Endothelial cell (in vitro differentiated cells): ENCODE measurements at regions not wholly inside any gene's neighbourhood (a gene's known extent, or its start where the extent isn't known, plus 50 kb on each side); places are given as distances from the start of the nearest gene placed in this dataset.

Experiments used
- DNase-seq: peaks from one replicate; pipeline ENCODE4 v3.0.0; 2021; ENCODE audit warnings: low spot score
- H3K27ac Mint-ChIP-seq: one replicate; pipeline ENCODE4 v1.8.0; 2021; ENCODE audit warnings: mixed read lengths, inconsistent platforms; ENCODE audit not compliant: unreplicated experiment
- H3K27me3 Mint-ChIP-seq: one replicate; pipeline ENCODE4 v1.8.0; 2021; ENCODE audit warnings: mild to moderate bottlenecking, moderate library complexity, mixed read lengths, inconsistent platforms; ENCODE audit not compliant: unreplicated experiment
- H3K36me3 Mint-ChIP-seq: one replicate; pipeline ENCODE4 v1.8.0; 2021; ENCODE audit warnings: mild to moderate bottlenecking, low read depth, mixed read lengths, inconsistent platforms; ENCODE audit not compliant: unreplicated experiment
- H3K4me1 Mint-ChIP-seq: one replicate; pipeline ENCODE4 v1.8.0; 2021; ENCODE audit warnings: mild to moderate bottlenecking, mixed read lengths, inconsistent platforms; ENCODE audit not compliant: unreplicated experiment
- H3K4me3 Mint-ChIP-seq: one replicate; pipeline ENCODE4 v1.8.0; 2021; ENCODE audit warnings: mild to moderate bottlenecking, mixed read lengths, inconsistent platforms; ENCODE audit not compliant: unreplicated experiment
- H3K9me3 Mint-ChIP-seq: one replicate; pipeline ENCODE4 v1.8.0; 2021; ENCODE audit warnings: mixed read lengths, inconsistent platforms; ENCODE audit not compliant: unreplicated experiment
- TF ChIP-seq, protein P1 (sequence below): fragments of 200-600 bp; sonication (generic); IDR thresholded peaks from one replicate; pipeline ENCODE4 v1.5.0; 2021; ENCODE audit warnings: antibody characterized with exemption; ENCODE audit not compliant: unreplicated experiment

DNA sequence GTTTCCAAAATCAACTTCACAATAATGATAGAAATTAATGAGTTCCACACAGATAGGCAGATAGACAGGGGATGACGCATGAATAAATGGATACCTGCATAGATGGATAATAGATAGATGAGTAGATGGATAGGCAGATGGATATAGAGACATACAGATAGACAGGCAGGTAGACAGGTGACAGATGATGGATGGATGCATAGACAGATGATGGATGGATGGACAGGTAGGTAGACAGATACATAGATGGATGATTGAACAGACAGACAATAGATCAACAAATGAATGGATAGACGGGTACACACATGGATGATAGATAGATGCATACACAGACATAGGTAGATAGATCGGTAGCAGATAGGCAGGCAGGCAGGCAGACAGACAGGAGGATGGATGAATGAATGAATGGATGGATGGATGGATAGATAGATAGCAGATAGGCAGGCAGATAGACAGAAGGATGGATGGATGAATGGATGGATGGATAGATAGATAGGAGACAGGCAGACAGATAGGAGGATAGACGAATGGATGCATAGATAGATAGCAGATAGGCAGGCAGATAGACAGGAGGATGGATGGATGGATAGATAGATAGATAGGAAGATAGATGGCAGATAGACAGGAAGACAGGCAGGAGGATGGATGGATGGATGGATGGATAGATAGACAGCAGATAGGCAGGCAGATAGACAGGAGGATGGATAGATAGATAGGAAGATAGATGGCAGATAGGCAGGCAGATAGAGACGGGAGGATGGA, 142.5 kb downstream of the RBFOX3 start:
- TF ChIP-seq, protein P1, sequence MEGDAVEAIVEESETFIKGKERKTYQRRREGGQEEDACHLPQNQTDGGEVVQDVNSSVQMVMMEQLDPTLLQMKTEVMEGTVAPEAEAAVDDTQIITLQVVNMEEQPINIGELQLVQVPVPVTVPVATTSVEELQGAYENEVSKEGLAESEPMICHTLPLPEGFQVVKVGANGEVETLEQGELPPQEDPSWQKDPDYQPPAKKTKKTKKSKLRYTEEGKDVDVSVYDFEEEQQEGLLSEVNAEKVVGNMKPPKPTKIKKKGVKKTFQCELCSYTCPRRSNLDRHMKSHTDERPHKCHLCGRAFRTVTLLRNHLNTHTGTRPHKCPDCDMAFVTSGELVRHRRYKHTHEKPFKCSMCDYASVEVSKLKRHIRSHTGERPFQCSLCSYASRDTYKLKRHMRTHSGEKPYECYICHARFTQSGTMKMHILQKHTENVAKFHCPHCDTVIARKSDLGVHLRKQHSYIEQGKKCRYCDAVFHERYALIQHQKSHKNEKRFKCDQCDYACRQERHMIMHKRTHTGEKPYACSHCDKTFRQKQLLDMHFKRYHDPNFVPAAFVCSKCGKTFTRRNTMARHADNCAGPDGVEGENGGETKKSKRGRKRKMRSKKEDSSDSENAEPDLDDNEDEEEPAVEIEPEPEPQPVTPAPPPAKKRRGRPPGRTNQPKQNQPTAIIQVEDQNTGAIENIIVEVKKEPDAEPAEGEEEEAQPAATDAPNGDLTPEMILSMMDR: no peak
- no peak overlapping the region for H3K27ac Mint-ChIP-seq
- no peak for DNase-seq
- no peak overlapping the region for H3K4me3 Mint-ChIP-seq
- no peaks in the 10 kb centered on the region for H3K4me1 Mint-ChIP-seq
- H3K36me3 Mint-ChIP-seq: no peaks in the 10 kb centered on the region
- no peaks in the 10 kb centered on the region for H3K9me3 Mint-ChIP-seq
- H3K27me3 Mint-ChIP-seq: peaks cover 4% of the 10 kb centered on the region

DNA sequence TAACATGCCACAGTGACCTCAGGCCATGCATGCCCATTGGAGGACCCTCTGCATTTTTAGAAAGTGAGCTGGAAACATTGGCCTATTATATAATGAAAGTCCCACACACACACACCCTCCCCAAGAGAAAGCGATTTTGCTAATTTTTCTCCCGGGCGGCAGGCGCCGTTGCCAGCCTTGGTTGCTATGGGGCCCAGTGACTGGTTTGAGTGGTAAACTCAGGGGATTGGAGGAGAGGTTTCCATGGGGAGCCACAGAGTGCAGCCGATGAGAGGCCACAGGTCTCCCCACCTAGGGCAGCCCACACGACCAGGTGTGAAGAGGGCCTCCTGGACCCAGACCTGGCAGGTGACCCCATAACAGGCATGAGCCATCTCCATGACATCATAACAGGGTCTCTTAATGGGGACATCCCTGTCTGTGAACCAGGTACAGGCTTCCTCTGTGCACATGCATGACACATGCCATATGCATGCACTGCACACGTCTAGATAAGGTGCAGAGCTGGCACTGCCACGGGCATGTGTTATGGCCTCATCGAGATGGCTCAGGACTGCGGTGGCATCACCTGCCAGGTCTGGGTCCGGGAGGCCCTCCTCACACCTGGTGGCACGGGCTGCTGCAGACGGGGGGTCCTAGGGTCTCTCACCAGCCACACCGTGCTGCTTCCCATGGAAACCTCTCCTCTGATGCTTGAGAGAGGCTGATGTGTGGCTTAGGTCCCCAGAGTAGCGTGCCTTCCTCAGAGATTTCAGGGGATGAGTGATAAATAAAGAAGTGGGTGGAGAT, 144.1 kb downstream of the RBFOX3 start:
- Mint-ChIP-seq H3K27ac (no peak overlapping the region), H3K4me1 (no peaks in the 10 kb centered on the region), H3K9me3 (no peaks in the 10 kb centered on the region), H3K4me3 (no peak overlapping the region), H3K27me3 (peaks cover 4% of the 10 kb centered on the region), H3K36me3 (no peaks in the 10 kb centered on the region)
- TF ChIP-seq, protein P1: no peak
- DNase-seq: no peak

DNA sequence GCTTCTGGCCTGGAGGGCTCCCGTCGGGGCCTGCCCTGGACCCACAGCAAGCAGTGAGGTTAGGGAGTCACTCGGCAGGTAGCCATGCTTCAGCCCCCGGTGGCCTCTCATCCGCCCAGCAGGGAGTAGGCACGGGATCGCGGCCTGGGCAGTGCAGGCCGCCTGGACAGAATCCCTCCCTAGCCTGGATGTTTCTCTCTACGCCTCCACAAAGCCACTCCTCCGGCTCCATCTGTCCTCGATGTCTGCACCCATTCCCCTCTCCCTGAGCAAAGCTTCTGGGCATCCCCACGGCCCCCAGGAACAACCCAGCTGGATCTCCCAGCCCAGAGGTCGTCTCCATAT, 145.2 kb downstream of the RBFOX3 start:
- no peaks in the 10 kb centered on the region for H3K36me3 Mint-ChIP-seq
- DNase-seq: no peak
- H3K27me3 Mint-ChIP-seq: peaks cover 7% of the 10 kb centered on the region
- H3K27ac Mint-ChIP-seq: no peak overlapping the region
- TF ChIP-seq, protein P1: no peak
- H3K4me1 Mint-ChIP-seq: no peaks in the 10 kb centered on the region
- H3K4me3 Mint-ChIP-seq: no peak overlapping the region
- H3K9me3 Mint-ChIP-seq: no peaks in the 10 kb centered on the region

DNA sequence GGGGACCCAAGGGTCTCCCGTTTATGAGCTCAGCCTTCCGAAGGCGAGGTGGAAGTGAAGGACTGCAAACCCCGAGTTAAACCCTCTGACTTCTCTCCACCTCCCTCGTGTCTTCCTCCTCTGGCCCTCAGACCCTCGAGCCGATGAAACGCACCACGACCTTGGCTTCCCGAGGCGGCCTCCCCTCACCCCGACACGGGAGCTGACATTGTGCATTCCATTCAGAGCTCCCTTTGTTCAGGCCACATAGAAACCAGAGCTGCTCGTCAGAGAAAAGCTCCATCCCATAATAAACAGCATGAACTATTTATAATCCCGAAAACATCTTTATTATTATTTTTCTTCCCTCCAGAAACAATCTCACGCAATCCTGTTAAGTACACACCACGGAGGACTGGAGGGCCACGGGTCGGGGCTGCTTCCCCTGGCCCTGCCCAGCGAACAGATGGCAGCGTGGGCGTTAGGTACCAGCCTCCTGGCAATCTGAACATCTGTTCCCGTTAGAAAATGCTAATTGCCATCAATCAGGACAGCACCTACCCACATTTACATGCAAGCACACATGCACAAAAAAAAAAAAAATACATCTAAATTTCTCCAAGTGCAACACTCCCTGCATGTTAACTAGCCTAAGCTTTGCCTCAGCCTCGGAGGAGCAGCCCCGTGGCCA, 145.7 kb downstream of the RBFOX3 start:
- H3K4me3 Mint-ChIP-seq: no peak overlapping the region
- peaks cover 7% of the 10 kb centered on the region for H3K27me3 Mint-ChIP-seq
- TF ChIP-seq, protein P1: no peak
- no peaks in the 10 kb centered on the region for H3K4me1 Mint-ChIP-seq
- no peak overlapping the region for H3K27ac Mint-ChIP-seq
- no peaks in the 10 kb centered on the region for H3K36me3 Mint-ChIP-seq
- no peaks in the 10 kb centered on the region for H3K9me3 Mint-ChIP-seq
- no peak for DNase-seq
